ENCODE measurements at regions not wholly inside any gene's neighbourhood (a gene's known extent, or its start where the extent isn't known, plus 50 kb on each side); places are given as distances from the start of the nearest gene placed in this dataset.

DNA sequence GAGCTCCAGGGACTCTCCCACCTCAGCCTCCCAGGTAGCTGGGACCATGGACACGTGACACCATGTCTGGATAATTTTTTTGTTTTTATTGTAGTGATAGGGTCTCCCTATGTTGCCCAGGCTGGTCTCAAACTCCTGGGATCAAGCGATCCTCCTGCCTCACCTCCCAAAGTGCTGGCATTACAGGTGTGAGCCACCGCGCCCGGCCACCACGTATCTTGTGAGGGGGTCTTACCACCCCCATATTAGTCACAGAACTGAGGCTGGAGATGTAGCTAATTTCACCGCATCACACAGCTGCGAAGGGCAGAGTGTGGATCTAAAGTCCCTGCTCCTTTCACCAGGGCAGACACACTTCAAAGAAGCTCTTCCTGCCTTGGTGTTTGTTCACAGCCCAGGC is 211.8 kb upstream of the SOX1 start:
- in situ Hi-C loops (cut with HindIII; ENCODE audit: low pct_unique_long_range_greater_than_20kb, low sequenced_read_pairs) = no loop called here
- Histone ChIP-seq H3K4me1 (ENCODE audit: control insufficient read depth, insufficient read depth, low read length) (no peaks in the 10 kb centered on the region), H3K36me3 (ENCODE audit: control insufficient read depth, insufficient read depth, low read length) (no peaks in the 10 kb centered on the region), H3K27ac (ENCODE audit: low read length) (no peak overlapping the region), H3K9me3 (ENCODE audit: control insufficient read depth, insufficient read depth, low read depth, low read length) (no peaks in the 10 kb centered on the region), H3K4me3 (ENCODE audit: low read depth in 2 of 2, low read length in 2 of 2) (no peak overlapping the region), H3K27me3 (ENCODE audit: control insufficient read depth, insufficient read depth, low read length) (no peaks in the 10 kb centered on the region)
- ChIA-PET CTCF (no interaction called here), POLR2A (no interaction called here)
- intact Hi-C loops (cut with micrococcal nuclease; ENCODE audit: unreplicated experiment) = no loop called here
- DNase-seq (ENCODE audit: low read depth, low spot score) (no peak), ATAC-seq (no peak)
- BruUV-seq (replicated peaks) = no TSS peak
- TF ChIP-seq SIN3A (IDR thresholded peaks at IDR 0.05; ENCODE audit: borderline replicate concordance, insufficient read depth, low read depth, low read length) (no peak), TCF7L2 (IDR thresholded peaks at IDR 0.05; ENCODE audit: low read depth, low read length) (no peak), POLR2AphosphoS5 (IDR thresholded peaks at IDR 0.05; ENCODE audit: low read depth, low read length) (no peak), CTCF (IDR thresholded peaks at IDR 0.05) (no peak)
- TF ChIP-seq, protein P1, sequence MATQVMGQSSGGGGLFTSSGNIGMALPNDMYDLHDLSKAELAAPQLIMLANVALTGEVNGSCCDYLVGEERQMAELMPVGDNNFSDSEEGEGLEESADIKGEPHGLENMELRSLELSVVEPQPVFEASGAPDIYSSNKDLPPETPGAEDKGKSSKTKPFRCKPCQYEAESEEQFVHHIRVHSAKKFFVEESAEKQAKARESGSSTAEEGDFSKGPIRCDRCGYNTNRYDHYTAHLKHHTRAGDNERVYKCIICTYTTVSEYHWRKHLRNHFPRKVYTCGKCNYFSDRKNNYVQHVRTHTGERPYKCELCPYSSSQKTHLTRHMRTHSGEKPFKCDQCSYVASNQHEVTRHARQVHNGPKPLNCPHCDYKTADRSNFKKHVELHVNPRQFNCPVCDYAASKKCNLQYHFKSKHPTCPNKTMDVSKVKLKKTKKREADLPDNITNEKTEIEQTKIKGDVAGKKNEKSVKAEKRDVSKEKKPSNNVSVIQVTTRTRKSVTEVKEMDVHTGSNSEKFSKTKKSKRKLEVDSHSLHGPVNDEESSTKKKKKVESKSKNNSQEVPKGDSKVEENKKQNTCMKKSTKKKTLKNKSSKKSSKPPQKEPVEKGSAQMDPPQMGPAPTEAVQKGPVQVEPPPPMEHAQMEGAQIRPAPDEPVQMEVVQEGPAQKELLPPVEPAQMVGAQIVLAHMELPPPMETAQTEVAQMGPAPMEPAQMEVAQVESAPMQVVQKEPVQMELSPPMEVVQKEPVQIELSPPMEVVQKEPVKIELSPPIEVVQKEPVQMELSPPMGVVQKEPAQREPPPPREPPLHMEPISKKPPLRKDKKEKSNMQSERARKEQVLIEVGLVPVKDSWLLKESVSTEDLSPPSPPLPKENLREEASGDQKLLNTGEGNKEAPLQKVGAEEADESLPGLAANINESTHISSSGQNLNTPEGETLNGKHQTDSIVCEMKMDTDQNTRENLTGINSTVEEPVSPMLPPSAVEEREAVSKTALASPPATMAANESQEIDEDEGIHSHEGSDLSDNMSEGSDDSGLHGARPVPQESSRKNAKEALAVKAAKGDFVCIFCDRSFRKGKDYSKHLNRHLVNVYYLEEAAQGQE (IDR thresholded peaks at IDR 0.05; ENCODE audit: insufficient read depth in 1 of 2, low read depth in 2 of 2, low read length in 1 of 2) = no peak

- Histone ChIP-seq H3K27me3 (ENCODE audit: control insufficient read depth, insufficient read depth, low read length) (no peaks in the 10 kb centered on the region), H3K9me3 (ENCODE audit: control insufficient read depth, insufficient read depth, low read depth, low read length) (no peaks in the 10 kb centered on the region), H3K27ac (ENCODE audit: low read length) (no peak overlapping the region), H3K36me3 (ENCODE audit: control insufficient read depth, insufficient read depth, low read length) (no peaks in the 10 kb centered on the region), H3K4me3 (ENCODE audit: low read depth in 2 of 2, low read length in 2 of 2) (no peak overlapping the region), H3K4me1 (ENCODE audit: control insufficient read depth, insufficient read depth, low read length) (no peaks in the 10 kb centered on the region)
- no peak for ATAC-seq
- DNase-seq (ENCODE audit: low read depth, low spot score) = no peak
- TF ChIP-seq TCF7L2 (IDR thresholded peaks at IDR 0.05; ENCODE audit: low read depth, low read length) (no peak), CTCF (IDR thresholded peaks at IDR 0.05) (no peak), POLR2AphosphoS5 (IDR thresholded peaks at IDR 0.05; ENCODE audit: low read depth, low read length) (no peak), SIN3A (IDR thresholded peaks at IDR 0.05; ENCODE audit: borderline replicate concordance, insufficient read depth, low read depth, low read length) (no peak)
- TF ChIP-seq, protein P1 (IDR thresholded peaks at IDR 0.05; ENCODE audit: insufficient read depth in 1 of 2, low read depth in 2 of 2, low read length in 1 of 2) = no peak
- ChIA-PET POLR2A (no interaction called here), CTCF (no interaction called here)
- in situ Hi-C loops (cut with HindIII; ENCODE audit: low pct_unique_long_range_greater_than_20kb, low sequenced_read_pairs) = no loop called here
- BruUV-seq (replicated peaks) = no TSS peak
- intact Hi-C loops (cut with micrococcal nuclease; ENCODE audit: unreplicated experiment) = no loop called here
These were observed 211.2 kb upstream of the SOX1 start for GRCh38 chr13:111855786-111856185.
